Neural crest cell (in vitro differentiated cells): ENCODE measurements at regions not wholly inside any gene's neighbourhood (a gene's known extent, or its start where the extent isn't known, plus 50 kb on each side); places are given as distances from the start of the nearest gene placed in this dataset.

ENCODE experiments used
- DNase-seq: peaks from one replicate; pipeline ENCODE4 v3.0.0; 2021; ENCODE audit warnings: low read depth, mixed read lengths, low spot score
- H3K27ac Mint-ChIP-seq: one replicate; pipeline ENCODE4 v1.8.0; 2021; ENCODE audit warnings: mild to moderate bottlenecking, mixed read lengths; ENCODE audit not compliant: unreplicated experiment
- H3K27me3 Mint-ChIP-seq: 2 replicates; pipeline ENCODE4 v1.8.0; 2021; ENCODE audit warnings: low read depth, mild to moderate bottlenecking, mixed read lengths
- H3K36me3 Mint-ChIP-seq: 2 replicates; pipeline ENCODE4 v1.8.0; 2021; ENCODE audit warnings: low read depth, mild to moderate bottlenecking, mixed read lengths
- H3K4me1 Mint-ChIP-seq: 2 replicates; pipeline ENCODE4 v1.8.0; 2021; ENCODE audit warnings: mixed read lengths
- H3K4me3 Mint-ChIP-seq: one replicate; pipeline ENCODE4 v1.8.0; 2021; ENCODE audit warnings: mild to moderate bottlenecking, mixed read lengths
- H3K9me3 Mint-ChIP-seq: 2 replicates; pipeline ENCODE4 v1.8.0; 2021; ENCODE audit warnings: mixed read lengths
- CTCF ChIP-seq: fragments of 200-600 bp; sonication (generic); conservative IDR thresholded peaks from 2 replicates; pipeline ENCODE4 v1.5.0; 2021; ENCODE audit warnings: antibody characterized with exemption, mild to moderate bottlenecking

- no peaks in the 10 kb centered on the region for H3K27me3 Mint-ChIP-seq
- H3K4me3 Mint-ChIP-seq: no peak overlapping the region
Observed at GRCh38 chr14:65849558-65849957, 437.0 kb downstream of the FUT8 start.

GRCh38 chr14:65850429-65851135, 438.1 kb downstream of the FUT8 start:
- H3K36me3 Mint-ChIP-seq: no peaks in the 10 kb centered on the region
- H3K4me3 Mint-ChIP-seq: no peak overlapping the region
- peaks cover 8% of the 10 kb centered on the region for H3K9me3 Mint-ChIP-seq
- no peak overlapping the region for H3K27ac Mint-ChIP-seq
- H3K27me3 Mint-ChIP-seq: no peaks in the 10 kb centered on the region
- no peak for DNase-seq
- no peak for TF ChIP-seq CTCF
- H3K4me1 Mint-ChIP-seq: peaks cover 14% of the 10 kb centered on the region

More at GRCh38 chr14:65849558-65849957, 437.0 kb downstream of the FUT8 start:
- Mint-ChIP-seq H3K9me3 (peaks cover 7% of the 10 kb centered on the region), H3K27ac (no peak overlapping the region), H3K36me3 (no peaks in the 10 kb centered on the region), H3K4me1 (peaks cover 14% of the 10 kb centered on the region)
- TF ChIP-seq CTCF: no peak
- DNase-seq: no peak

- Mint-ChIP-seq H3K4me1 (no peaks in the 10 kb centered on the region), H3K27me3 (no peaks in the 10 kb centered on the region), H3K36me3 (no peaks in the 10 kb centered on the region), H3K9me3 (peaks cover 13% of the 10 kb centered on the region), H3K27ac (no peak overlapping the region), H3K4me3 (no peak overlapping the region)
- no peak for TF ChIP-seq CTCF
- DNase-seq: no peak
Observed at GRCh38 chr14:65852689-65853088, 440.2 kb downstream of the FUT8 start.

GRCh38 chr14:65853407-65853955, 441.0 kb downstream of the FUT8 start:
- no peak for TF ChIP-seq CTCF
- Mint-ChIP-seq H3K36me3 (no peaks in the 10 kb centered on the region), H3K9me3 (peaks cover 13% of the 10 kb centered on the region), H3K4me3 (no peak overlapping the region), H3K4me1 (no peaks in the 10 kb centered on the region), H3K27ac (no peak overlapping the region), H3K27me3 (no peaks in the 10 kb centered on the region)
- no peak for DNase-seq

- no peaks in the 10 kb centered on the region for H3K36me3 Mint-ChIP-seq
- no peak for DNase-seq
- no peak for TF ChIP-seq CTCF
- peaks cover 11% of the 10 kb centered on the region for H3K9me3 Mint-ChIP-seq
- H3K4me3 Mint-ChIP-seq: no peak overlapping the region
- H3K27ac Mint-ChIP-seq: no peak overlapping the region
- H3K4me1 Mint-ChIP-seq: no peaks in the 10 kb centered on the region
- no peaks in the 10 kb centered on the region for H3K27me3 Mint-ChIP-seq
Observed at GRCh38 chr14:65854215-65854614, 441.7 kb downstream of the FUT8 start.
